B cell (primary cell): ENCODE measurements at regions not wholly inside any gene's neighbourhood (a gene's known extent, or its start where the extent isn't known, plus 50 kb on each side); places are given as distances from the start of the nearest gene placed in this dataset.
"Not testable (repeated sequence)": the region's sequence is repeated elsewhere in the genome, so short reads cannot be mapped to it uniquely, and the experiment has no call there.

Source experiments
- ATAC-seq: fragments of 200-7000 bp; cut with Tn5 transposase; one replicate; pipeline ENCODE4 v1.10.0; 2021; ENCODE audit warnings: low read depth, mild to moderate bottlenecking, moderate number of reproducible peaks, moderate library complexity
- CTCF ChIA-PET: fragments of 350-600 bp; sonication (Branson Sonifier 250); formaldehyde crosslinking; loops from one replicate; lab custom pipeline; 2021; ENCODE audit warnings: antibody characterized with exemption, inconsistent platforms; lab: Charles Lee
- POLR2A ChIA-PET: fragments of 350-600 bp; sonication (Branson Sonifier 250); formaldehyde crosslinking; loops from one replicate; lab custom pipeline; 2021; ENCODE audit warnings: antibody characterized with exemption; lab: Charles Lee
- DNase-seq: peaks from one replicate; pipeline ENCODE4 v3.0.0; 2013
- H2AFZ ChIP-seq: 2 replicates; pipeline ENCODE4 v1.6.1; 2012; ENCODE audit warnings: mild to moderate bottlenecking, low read depth, low read length; ENCODE audit not compliant: insufficient read depth, poor library complexity, severe bottlenecking
- H3K27ac ChIP-seq, 2 donors: 1 replicate in 1 of 2; 2 replicates in 1 of 2; pipeline ENCODE4 v1.5.1; 2012 to 2013; ENCODE audit warnings: low read length in 2 of 2, mild to moderate bottlenecking in 2 of 2, moderate library complexity in 1 of 2
- H3K27me3 ChIP-seq, 4 experiments: fragments of 200-600 bp in 1 of 4; sonication (generic) in 1 of 4; replicated peaks in 1 of 4; 1 replicate in 2 of 4; 2 replicates in 2 of 4; pipeline versions ENCODE4 v1.6.1 to v1.7.0; 2013 to 2016; ENCODE audit warnings: low read length in 3 of 4, mild to moderate bottlenecking in 2 of 4, mixed read lengths in 1 of 4, moderate library complexity in 1 of 4; ENCODE audit not compliant: insufficient read depth in 4 of 4, control insufficient read depth in 3 of 4; ENCODE audit errors: control extremely low read depth in 1 of 4
- H3K36me3 ChIP-seq, 2 experiments: replicated peaks in 1 of 2; 1 replicate in 1 of 2; 2 replicates in 1 of 2; pipeline versions ENCODE4 v1.6.1 to v1.7.1; 2013; ENCODE audit warnings: low read length in 1 of 2; ENCODE audit not compliant: insufficient read depth in 2 of 2, control insufficient read depth in 1 of 2; ENCODE audit errors: control extremely low read depth in 1 of 2, extremely low read depth in 1 of 2
- H3K4me1 ChIP-seq, 2 donors: fragments of 200-600 bp in 1 of 2; sonication (generic) in 1 of 2; 1 replicate in 1 of 2; 2 replicates in 1 of 2; pipeline versions ENCODE4 v1.5.1 to v1.6.1; 2013 to 2017; ENCODE audit warnings: low read length in 2 of 2; ENCODE audit not compliant: control insufficient read depth in 2 of 2, insufficient read depth in 2 of 2
- H3K4me2 ChIP-seq: replicated peaks from 2 replicates; pipeline ENCODE3; 2012; ENCODE audit warnings: mild to moderate bottlenecking, low read depth, low read length; ENCODE audit not compliant: poor library complexity, severe bottlenecking
- H3K4me3 ChIP-seq, 5 experiments: fragments of 200-600 bp in 1 of 5; sonication (generic) in 1 of 5; 1 replicate in 3 of 5; 2 replicates in 2 of 5; pipeline versions ENCODE4 v1.5.1 to v1.7.0; 2011 to 2016; ENCODE audit warnings: low read length in 4 of 5, mild to moderate bottlenecking in 4 of 5, low read depth in 2 of 5, control low read depth in 1 of 5, moderate library complexity in 1 of 5; ENCODE audit not compliant: insufficient read depth in 1 of 5; ENCODE audit errors: control extremely low read depth in 1 of 5, extremely low read depth in 1 of 5
- H3K79me2 ChIP-seq: fragments of 200-600 bp; sonication (generic); one replicate; pipeline ENCODE4 v1.6.0; 2016; ENCODE audit warnings: low read length; ENCODE audit not compliant: control insufficient read depth, insufficient read depth
- H3K9ac ChIP-seq: fragments of 200-600 bp; sonication (generic); 2 replicates; pipeline ENCODE4 v1.6.1; 2017; ENCODE audit warnings: mild to moderate bottlenecking, low read length, moderate library complexity
- H3K9me3 ChIP-seq, 3 donors: one replicate each; pipeline versions ENCODE4 v1.6.1 to v1.7.1; 2013; ENCODE audit warnings: low read length in 2 of 3; ENCODE audit not compliant: control insufficient read depth in 2 of 3, insufficient read depth in 1 of 3; ENCODE audit errors: control extremely low read depth in 1 of 3
- H4K20me1 ChIP-seq: 2 replicates; pipeline ENCODE4 v1.6.0; 2012; ENCODE audit warnings: mild to moderate bottlenecking, low read length; ENCODE audit not compliant: insufficient read depth, control insufficient read depth, poor library complexity, severe bottlenecking
- H3K27ac Mint-ChIP-seq: one replicate; pipeline ENCODE4 v1.8.0; 2021; ENCODE audit warnings: mixed read lengths
- H3K27me3 Mint-ChIP-seq: one replicate; pipeline ENCODE4 v1.8.0; 2021; ENCODE audit warnings: mixed read lengths
- H3K4me1 Mint-ChIP-seq: one replicate; pipeline ENCODE4 v1.8.0; 2021; ENCODE audit warnings: mixed read lengths
- H3K4me3 Mint-ChIP-seq: one replicate; pipeline ENCODE4 v1.8.0; 2021; ENCODE audit warnings: mixed read lengths
- H3K9me3 Mint-ChIP-seq: one replicate; pipeline ENCODE4 v1.8.0; 2022; ENCODE audit warnings: mixed read lengths; ENCODE audit not compliant: insufficient read depth
- EZH2 ChIP-seq: IDR thresholded peaks from 2 replicates; pipeline ENCODE4 v1.6.1; 2012; ENCODE audit warnings: borderline replicate concordance, low read depth, mild to moderate bottlenecking, moderate library complexity, low read length; ENCODE audit not compliant: insufficient read depth, poor library complexity, severe bottlenecking
- WGBS: methylation state at CpG from one replicate; pipeline ENCODE4 v1.1.5; 2013; ENCODE audit warnings: missing lambda C conversion rate; ENCODE audit not compliant: insufficient coverage; 5-methylcytosine and 5-hydroxymethylcytosine counted together
- intact Hi-C: fragments of 100-400 bp; cut with micrococcal nuclease; formaldehyde crosslinking; loops from one replicate; pipeline ENCODE4 v1.10.0; 2022
- TF ChIP-seq, protein P1 (sequence below): fragments of 200-600 bp; IDR thresholded peaks from one replicate; pipeline ENCODE4 v1.8.0; 2022; ENCODE audit warnings: antibody characterized with exemption, mild to moderate bottlenecking

DNA sequence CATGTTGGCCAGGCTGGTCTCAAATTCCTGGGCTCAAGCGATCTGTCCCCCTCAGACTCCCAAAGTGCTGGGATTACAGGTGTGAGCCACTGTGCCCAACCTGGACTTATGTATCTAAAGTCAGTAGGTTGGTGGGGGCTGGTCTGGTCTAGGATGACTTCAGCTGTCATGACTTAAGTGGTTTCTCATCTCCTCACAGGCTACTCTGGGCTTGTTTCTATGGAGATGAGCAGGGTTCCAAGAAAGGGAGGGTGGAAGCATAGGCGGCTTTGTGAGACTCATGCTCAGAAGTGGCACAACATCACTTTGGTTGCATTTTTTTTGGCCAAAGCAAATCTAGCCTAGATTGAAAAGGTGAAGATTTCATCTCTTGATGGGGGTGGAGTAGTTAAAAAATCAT is 115.9 kb upstream of the IVNS1ABP start:
- Histone ChIP-seq H2AFZ (no peak overlapping the region), H3K36me3 (no peaks in the 10 kb centered on the region), H3K9ac (no peak overlapping the region), H3K4me3 (no peak overlapping the region), H3K4me2 (no peak overlapping the region), H3K79me2 (no peaks in the 10 kb centered on the region), H3K27me3 (peaks cover 0 to 2% (median 0%) of the 10 kb centered on the region in 4 experiments), H3K9me3 (peaks cover 0 to 4% (median 0%) of the 10 kb centered on the region in 3 donors), H4K20me1 (no peaks in the 10 kb centered on the region), H3K27ac (no peak overlapping the region), H3K4me1 (no peaks in the 10 kb centered on the region)
- Mint-ChIP-seq H3K4me3 (no peak overlapping the region), H3K9me3 (peaks cover 8% of the 10 kb centered on the region), H3K4me1 (no peaks in the 10 kb centered on the region), H3K27ac (no peak overlapping the region), H3K27me3 (no peaks in the 10 kb centered on the region)
- POLR2A ChIA-PET: no interaction called here
- DNase-seq (no peak), ATAC-seq (no peak)
- no peak for TF ChIP-seq EZH2
- TF ChIP-seq, protein P1, sequence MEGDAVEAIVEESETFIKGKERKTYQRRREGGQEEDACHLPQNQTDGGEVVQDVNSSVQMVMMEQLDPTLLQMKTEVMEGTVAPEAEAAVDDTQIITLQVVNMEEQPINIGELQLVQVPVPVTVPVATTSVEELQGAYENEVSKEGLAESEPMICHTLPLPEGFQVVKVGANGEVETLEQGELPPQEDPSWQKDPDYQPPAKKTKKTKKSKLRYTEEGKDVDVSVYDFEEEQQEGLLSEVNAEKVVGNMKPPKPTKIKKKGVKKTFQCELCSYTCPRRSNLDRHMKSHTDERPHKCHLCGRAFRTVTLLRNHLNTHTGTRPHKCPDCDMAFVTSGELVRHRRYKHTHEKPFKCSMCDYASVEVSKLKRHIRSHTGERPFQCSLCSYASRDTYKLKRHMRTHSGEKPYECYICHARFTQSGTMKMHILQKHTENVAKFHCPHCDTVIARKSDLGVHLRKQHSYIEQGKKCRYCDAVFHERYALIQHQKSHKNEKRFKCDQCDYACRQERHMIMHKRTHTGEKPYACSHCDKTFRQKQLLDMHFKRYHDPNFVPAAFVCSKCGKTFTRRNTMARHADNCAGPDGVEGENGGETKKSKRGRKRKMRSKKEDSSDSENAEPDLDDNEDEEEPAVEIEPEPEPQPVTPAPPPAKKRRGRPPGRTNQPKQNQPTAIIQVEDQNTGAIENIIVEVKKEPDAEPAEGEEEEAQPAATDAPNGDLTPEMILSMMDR: no peak
- 100% methylated on average over 1 of the region's 2 CpGs for WGBS
- CTCF ChIA-PET: no interaction called here
- intact Hi-C loops: no loop called here

DNA sequence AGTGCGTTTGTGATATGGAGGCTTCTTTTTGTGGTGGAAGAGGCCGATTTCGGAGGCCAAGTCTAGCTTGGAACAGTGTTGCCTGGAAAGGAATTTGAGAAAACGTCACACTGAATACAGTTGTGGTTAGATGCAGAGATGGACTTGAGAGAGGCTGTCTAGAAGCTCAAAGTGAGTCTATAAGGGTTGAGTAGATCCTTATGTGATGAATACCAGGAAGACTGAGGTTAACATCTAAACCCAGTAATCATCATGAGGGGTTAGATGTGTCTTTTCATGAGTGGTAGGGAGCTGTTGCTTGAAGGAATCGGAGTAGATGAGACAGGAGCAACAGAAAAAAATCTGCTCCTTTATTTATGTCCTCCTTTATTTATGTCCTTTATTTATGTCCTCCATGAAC is 114.6 kb upstream of the IVNS1ABP start:
- Mint-ChIP-seq H3K4me3 (no peak overlapping the region), H3K27ac (no peak overlapping the region), H3K9me3 (peaks cover 8% of the 10 kb centered on the region), H3K27me3 (no peaks in the 10 kb centered on the region), H3K4me1 (no peaks in the 10 kb centered on the region)
- Histone ChIP-seq H3K4me1 (no peaks in the 10 kb centered on the region), H3K4me2 (no peak overlapping the region), H3K4me3 (no peak overlapping the region), H3K27me3 (peaks cover 0 to 2% (median 0%) of the 10 kb centered on the region in 4 experiments), H4K20me1 (no peaks in the 10 kb centered on the region), H3K36me3 (no peaks in the 10 kb centered on the region), H3K9me3 (peaks cover 0 to 4% (median 0%) of the 10 kb centered on the region in 3 donors), H3K79me2 (no peaks in the 10 kb centered on the region), H3K27ac (no peak overlapping the region), H3K9ac (no peak overlapping the region), H2AFZ (no peak overlapping the region)
- TF ChIP-seq, protein P1: no peak
- no peak for TF ChIP-seq EZH2
- ATAC-seq (no peak), DNase-seq (no peak)
- intact Hi-C loops: no loop called here
- WGBS: 97% methylated on average over 3 of the region's 5 CpGs
- ChIA-PET POLR2A (no interaction called here), CTCF (interaction anchor here (1.0 kb wide), 1 partner anchor 14 kb away, joined by 3 read pairs; no protein-coding TSS in a partner anchor)

DNA sequence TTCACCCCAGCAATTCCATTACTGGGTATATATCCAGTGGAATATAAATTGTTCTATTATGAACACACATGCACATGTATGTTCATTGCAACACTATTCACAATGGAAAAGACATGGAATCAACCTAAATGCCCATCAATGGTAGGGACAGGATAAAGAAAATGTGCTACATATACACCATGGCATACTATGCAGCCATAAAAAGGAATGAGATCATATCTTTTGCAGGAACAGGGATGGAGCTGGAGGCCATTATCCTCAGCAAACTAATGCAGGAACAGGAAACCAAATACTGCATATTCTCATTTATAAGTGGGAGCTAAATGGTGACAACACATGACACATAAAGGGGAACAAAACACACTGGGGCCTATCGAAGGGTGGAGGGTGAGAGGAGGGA is 112.6 kb upstream of the IVNS1ABP start:
- H3K27ac Mint-ChIP-seq, H3K36me3 ChIP-seq, DNase-seq, intact Hi-C loops, H3K4me3 Mint-ChIP-seq, H3K4me1 Mint-ChIP-seq, H3K4me3 ChIP-seq, H3K79me2 ChIP-seq, H2AFZ ChIP-seq, H3K9me3 Mint-ChIP-seq, H3K4me1 ChIP-seq, H3K27me3 Mint-ChIP-seq, H4K20me1 ChIP-seq, H3K27me3 ChIP-seq, H3K9me3 ChIP-seq, ATAC-seq, H3K9ac ChIP-seq, H3K27ac ChIP-seq, H3K4me2 ChIP-seq, POLR2A ChIA-PET, CTCF ChIA-PET: not testable (repeated sequence)
- no CpG with 5 or more reads among the region's 1 CpG for WGBS
